ENCODE measurements at regions not wholly inside any gene's neighbourhood (a gene's known extent, or its start where the extent isn't known, plus 50 kb on each side); places are given as distances from the start of the nearest gene placed in this dataset.

DNA sequence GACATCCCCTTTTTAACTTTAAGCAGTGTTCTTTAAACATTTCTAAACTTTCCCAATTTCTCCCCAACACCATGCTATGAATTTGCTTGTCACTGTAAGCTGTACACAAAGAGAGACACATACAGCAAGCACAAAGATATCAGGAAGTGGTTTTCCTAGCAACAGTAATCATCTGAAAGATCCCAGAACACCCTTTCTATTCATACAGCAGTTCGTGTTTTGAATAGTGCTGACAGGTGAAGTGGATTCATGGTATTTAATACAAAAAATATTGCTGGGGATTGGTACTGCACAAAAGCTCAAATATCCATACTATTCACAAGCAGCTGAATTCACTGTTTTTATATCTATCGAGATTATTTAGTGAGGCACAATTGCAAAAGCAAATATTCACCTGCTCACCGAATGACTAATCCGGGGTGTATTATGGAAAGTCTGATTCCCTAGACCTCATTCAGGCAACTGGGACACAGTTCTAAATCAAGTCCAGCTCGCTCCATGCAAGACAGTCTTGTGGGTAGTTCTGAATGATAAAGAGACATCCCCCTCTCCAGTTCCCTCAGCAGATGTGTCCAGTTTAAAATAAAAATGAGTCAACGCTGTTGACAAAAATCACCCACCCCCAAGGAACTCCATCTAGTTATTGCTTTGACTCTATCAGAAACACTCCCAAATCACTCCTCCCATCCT, 107.1 kb upstream of the TSHZ2 start:
- no peak for DNase-seq (ENCODE audit: low read depth in 2 of 2)

DNA sequence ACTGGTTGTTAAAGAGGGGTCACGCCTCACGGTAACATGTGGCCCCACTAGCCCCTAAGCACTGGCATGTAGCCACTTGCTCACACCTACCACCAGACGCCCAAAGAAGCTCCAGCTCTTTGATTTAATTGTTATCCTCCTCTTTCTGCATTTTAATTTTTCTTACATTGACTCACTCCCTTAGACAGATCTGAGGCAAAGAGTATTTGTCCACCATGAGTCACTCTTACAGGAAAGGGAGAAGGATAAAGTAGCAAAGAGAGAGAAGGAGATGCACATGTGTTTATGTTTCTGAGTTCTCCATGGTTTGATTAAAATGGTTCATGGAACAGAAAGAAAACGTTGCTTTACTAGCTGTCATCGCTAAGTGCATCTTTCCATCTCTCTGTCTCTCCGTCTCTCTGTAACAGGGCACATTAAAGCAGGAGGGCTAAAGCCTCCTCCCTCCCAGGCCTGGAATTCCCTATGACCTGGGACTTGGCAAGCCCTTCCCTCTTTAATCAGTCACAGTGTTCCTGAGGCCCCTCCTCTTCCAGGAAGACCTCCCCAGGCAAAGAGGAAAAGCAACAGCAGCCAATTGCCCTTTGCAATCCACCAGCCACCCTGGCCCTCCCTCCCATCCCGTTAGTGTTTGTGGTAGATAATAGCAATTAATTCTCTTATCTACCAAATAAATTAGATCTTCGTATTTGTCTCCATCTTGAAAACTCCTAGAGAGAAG, 112.8 kb upstream of the TSHZ2 start:
- peak in 1 of 2 donors; percentile 50 for DNase-seq (ENCODE audit: low read depth in 2 of 2)

GRCh38 chr20:52852714-52853113, 119.4 kb upstream of the TSHZ2 start:
- DNase-seq (ENCODE audit: low read depth in 2 of 2): no peak

DNA sequence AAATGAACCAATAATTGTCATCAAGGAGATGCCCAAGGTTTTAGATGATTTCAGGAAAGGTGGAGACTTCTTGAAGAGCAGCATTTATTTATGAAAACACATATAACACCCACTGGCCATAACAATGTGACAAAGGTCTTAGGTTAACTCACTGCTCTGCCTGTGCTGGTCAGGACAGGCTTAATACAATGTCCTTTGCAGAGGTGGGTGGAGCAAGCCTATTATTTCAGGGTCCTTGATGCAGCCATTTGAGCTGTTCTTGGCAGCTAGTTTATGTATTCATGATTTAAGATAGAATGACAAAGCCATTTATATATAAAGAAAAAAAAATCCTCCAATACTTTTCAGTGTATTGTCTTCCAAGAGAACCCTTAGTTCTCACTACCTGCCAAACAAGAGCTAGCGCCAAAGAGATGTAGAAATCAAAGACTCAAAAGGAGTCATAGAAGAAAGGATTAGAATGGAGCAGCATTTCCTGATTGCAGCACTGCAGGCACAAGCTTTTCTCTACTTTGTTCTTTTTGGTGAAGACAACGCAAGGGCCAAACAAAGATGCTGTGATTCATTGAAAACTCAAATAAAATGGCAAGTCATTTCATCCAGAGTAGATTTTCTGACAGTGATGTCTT, 124.3 kb upstream of the TSHZ2 start:
- no peak for DNase-seq (ENCODE audit: low read depth in 2 of 2)

GRCh38 chr20:52847029-52847660, 125.0 kb upstream of the TSHZ2 start:
- no peak for DNase-seq (ENCODE audit: low read depth in 2 of 2)

DNA sequence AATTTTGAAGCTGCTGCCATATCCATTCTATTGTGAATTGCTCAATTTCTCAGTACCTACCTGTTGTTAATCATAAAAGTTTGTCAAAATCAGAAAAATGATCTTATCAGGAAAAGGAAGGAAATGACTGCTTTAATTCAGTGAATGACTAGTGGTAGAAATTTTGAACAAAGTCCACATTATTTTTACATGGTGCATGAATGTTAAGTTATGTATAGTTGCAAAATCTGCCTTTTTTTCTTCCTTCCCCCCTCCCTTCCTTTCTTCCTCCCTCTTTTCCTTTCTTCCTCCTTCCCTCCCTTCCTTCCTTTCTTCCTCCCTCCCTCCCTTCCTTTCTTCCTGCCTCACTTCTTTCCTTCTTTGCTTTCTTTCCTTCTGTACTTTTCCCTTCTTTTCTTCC, 127.1 kb upstream of the TSHZ2 start:
- DNase-seq (ENCODE audit: low read depth in 2 of 2): no peak

DNA sequence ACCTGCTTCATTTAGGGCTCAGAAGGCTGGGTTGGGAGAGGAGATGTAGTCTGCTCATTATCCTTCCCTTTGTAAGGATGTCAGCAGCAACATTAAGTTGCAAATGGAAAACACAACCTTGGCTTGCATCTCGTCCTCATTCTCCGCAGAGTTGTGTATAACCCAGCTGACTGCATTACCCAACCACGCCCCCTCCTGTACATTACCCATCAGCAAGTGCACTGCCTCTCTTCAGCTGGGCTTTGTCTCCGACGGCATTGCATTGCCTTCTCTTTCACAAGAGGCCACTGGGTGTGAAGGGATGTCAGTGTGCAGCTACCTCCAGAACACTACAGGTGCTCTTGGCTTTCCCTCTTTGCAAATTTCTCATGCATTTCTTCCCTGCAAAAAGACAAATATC, 128.7 kb upstream of the TSHZ2 start:
- no peak for DNase-seq (ENCODE audit: low read depth in 2 of 2)

- DNase-seq (ENCODE audit: low read depth in 2 of 2): no peak
Observed at GRCh38 chr20:52841003-52841402, 131.2 kb upstream of the TSHZ2 start.

- no peak for DNase-seq (ENCODE audit: low read depth in 2 of 2)
Observed at GRCh38 chr20:52840041-52840440, 132.1 kb upstream of the TSHZ2 start.

DNA sequence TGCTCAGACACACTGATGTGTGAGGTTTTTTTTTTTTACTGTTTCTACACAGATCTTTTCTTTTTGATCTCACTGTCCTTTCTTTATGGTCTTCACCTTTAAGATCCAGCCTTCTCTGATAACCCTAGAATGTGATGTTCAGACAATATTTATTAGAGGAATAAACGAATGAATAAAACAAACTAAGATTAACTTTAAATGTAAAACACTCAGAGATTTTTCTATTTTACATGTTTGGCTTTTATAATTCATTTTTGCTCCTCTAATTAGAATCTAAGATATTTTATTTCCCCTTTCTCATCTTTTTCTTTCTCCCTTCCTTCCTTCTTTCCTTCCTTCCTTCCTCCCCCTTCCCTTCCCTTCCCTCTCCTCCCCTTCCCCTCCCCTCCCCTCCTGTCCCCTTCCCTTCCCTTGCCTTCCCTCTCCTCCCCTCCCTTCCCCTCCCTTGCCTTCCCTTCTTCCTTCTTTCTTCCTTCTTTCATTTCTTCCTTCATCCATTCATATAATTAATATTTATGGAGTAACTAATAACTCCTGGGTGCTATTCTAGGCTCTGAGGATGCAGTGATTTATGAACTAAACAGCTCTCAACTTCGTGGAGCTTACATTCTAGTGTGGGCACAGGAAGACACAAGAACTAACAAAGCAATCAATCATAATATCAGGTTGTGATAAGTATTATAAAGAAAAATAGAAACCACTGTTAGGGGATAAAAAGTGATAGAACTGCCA, 133.5 kb upstream of the TSHZ2 start:
- no peak for DNase-seq (ENCODE audit: low read depth in 2 of 2)

- DNase-seq (ENCODE audit: low read depth in 2 of 2): no peak
Observed at GRCh38 chr20:52837378-52837777, 134.8 kb upstream of the TSHZ2 start.

- no peak for DNase-seq (ENCODE audit: low read depth in 2 of 2)
Observed at GRCh38 chr20:52833901-52834300, 138.3 kb upstream of the TSHZ2 start.

DNA sequence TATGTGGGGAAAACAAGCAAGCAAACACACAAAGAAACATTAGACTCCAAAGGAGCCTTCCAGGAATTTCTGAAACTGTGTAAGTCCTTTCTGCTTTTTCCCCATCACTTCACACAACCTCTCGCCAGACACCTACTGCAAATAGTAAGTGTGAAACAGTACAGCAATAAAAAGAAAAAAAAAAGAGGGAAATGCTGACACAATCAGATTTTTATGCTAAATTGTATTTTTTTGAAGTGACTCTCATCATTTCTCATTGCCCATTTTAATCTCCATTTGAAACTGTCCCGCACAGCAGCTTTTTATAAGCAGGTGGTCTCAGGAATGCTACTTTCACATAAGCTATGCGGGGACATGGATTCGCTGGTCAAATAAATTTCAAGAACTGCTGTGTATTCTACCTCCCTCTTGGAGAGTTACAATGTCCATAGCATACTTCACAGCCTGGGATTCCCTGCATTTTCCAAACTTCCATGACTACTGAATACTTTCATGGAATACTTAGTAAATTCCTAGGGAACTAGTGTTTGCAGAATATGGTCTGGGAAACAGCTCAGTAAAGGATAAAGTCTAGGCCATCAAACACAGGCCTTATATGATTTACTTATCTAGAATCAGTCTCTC, 139.9 kb upstream of the TSHZ2 start:
- no peak for DNase-seq (ENCODE audit: low read depth in 2 of 2)

- no peak for DNase-seq (ENCODE audit: low read depth in 2 of 2)
Observed at GRCh38 chr20:52830598-52830997, 141.6 kb upstream of the TSHZ2 start.

DNA sequence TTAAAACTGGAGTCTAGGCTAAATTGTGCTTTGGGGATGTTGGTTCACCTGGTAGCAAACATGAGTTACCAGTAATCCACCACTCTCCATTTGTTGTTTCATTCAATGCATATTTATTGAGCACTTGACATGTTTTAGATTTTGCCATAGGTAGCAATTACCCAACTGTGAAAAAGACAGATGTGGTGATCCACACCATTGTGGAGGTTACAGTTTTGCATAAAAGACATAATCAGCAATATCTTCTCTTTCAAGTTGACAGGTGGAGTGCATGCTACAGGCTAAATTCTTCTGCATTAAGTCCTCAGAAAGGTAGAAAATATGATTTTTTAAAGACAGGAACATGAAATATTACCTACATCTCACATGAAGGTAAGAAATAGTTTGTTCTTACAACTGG, 143.0 kb upstream of the TSHZ2 start:
- no peak for DNase-seq (ENCODE audit: low read depth in 2 of 2)

GRCh38 chr20:52828199-52828598, 144.0 kb upstream of the TSHZ2 start:
- DNase-seq (ENCODE audit: low read depth in 2 of 2): no peak

- DNase-seq (ENCODE audit: low read depth in 2 of 2): no peak
Observed at GRCh38 chr20:52826722-52827121, 145.4 kb upstream of the TSHZ2 start.

DNA sequence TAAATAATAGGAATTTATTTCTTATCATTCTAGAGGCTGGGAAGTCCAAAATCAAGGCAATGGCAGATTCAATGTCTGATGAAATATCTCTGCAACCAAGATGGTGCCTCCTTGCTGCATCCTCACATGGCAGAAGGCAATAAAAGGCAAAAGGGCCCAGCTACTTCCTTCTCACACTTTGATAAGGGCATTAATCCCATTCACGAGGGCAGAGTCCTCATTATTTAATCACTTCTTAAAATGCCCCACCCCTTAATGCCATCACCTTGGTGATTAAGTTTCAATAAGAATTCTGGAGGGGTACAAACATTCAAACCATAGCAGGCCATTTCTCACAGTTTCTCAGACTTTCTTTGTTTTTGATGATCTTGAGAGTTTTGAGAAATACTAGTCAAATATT, 145.8 kb upstream of the TSHZ2 start:
- no peak for DNase-seq (ENCODE audit: low read depth in 2 of 2)

DNA sequence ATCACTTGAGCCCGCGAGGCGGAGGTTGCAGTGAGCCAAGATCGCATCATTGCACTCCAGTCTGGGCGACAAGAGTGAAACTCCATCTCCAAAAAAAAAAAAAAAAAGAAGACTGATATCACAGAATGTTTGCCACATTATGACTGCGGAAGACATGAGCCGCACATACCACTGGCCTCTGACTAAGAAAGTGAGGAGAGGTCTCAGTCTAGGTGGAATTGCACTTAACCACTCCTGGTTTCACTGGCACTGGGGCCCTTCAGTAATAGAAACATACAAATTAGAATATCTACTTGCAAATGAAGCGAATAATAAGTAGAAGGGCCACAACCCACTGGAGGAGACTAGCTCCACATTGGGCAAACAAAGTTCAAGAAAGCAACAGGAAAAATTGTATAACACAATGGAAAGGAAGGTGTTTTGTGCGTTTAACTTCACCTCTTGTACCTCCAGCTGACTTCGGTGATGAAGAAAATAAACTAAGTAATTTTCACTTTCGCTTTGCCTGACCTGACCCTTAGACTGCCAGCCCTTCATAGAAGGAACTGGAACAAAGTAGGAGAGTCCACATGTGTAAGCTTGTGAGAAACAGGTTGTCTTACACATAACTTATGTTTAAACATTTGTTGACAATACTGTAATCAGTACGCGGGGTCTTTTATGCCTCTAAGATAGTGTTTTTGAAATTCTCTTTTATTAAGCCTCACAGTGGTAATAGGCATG, 147.5 kb upstream of the TSHZ2 start:
- no peak for DNase-seq (ENCODE audit: low read depth in 2 of 2)

- no peak for DNase-seq (ENCODE audit: low read depth in 2 of 2)
Observed at GRCh38 chr20:52823303-52823702, 148.9 kb upstream of the TSHZ2 start.

Measured in dermis microvascular lymphatic vessel endothelial cell (primary cell).